ENCODE measurements at regions not wholly inside any gene's neighbourhood (a gene's known extent, or its start where the extent isn't known, plus 50 kb on each side); places are given as distances from the start of the nearest gene placed in this dataset.

DNA sequence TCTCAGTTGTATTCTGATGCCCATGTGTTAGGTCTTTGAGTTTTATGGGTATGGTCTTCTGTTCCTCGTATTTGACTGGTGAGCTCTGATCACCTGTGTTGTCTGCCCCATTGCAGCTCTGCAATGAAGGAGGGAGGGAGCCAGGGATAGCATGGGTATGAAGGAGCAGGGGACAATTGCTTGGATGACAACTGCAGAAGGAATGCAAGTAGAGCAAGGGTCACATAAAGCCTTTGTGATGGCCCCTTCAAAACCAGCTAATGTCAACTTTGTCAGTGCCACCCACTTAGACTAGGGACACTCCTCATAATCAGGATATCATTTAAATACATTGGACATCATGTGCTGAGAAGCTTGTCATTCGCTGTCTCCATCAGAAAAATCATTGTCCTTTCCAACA lies 152.7 kb upstream of the MAF start:
- Mint-ChIP-seq H3K36me3 (peaks cover 8% of the 10 kb centered on the region; the same call in 1 of the 2 replicates), H3K4me3 (no peak overlapping the region), H3K9me3 (peaks cover 33% of the 10 kb centered on the region), H3K4me1 (peaks cover 4% of the 10 kb centered on the region), H3K27ac (no peak overlapping the region), H3K27me3 (ENCODE audit: low read depth) (no peaks in the 10 kb centered on the region)
- TF ChIP-seq CDX4 (CRISPR knock-in tag; IDR thresholded peaks at IDR 0.05; ENCODE audit: borderline replicate concordance) (no peak), SOX15 (CRISPR knock-in tag; IDR thresholded peaks at IDR 0.05) (no peak), PRRX2 (CRISPR knock-in tag; IDR thresholded peaks at IDR 0.05) (no peak), ELF4 (CRISPR knock-in tag; IDR thresholded peaks at IDR 0.05; ENCODE audit: low read depth) (no peak), USF2 (CRISPR knock-in tag; IDR thresholded peaks at IDR 0.05) (no peak)
- ATAC-seq = no peak
- POLR2A ChIA-PET = no interaction called here
- CTCF ChIA-PET = interaction anchor here (1.1 kb wide), 1 partner anchor 14 kb away, joined by 3 read pairs; no protein-coding TSS in a partner anchor
- no peak for DNase-seq (ENCODE audit: low spot score)

DNA sequence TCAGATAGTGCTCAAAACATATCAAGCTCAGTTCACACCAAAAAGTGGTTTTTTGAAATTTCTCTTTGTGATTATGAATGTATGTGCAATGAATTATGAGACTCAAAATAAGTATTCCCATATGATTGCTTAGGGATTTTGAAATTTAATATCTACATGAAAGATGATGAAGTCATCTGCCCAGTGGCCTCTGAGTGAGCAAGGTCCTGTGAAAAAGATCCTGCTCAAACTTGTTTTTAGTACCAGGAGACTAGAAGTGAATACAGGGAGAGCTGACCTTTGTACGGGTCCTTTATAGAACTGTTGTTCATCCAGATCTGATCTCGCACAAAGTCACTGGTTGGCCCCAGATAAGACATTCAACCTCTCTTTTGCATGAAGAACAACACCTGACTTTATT lies 151.9 kb upstream of the MAF start:
- H3K27me3 Mint-ChIP-seq (ENCODE audit: low read depth) = no peaks in the 10 kb centered on the region
- H3K27ac Mint-ChIP-seq = no peak overlapping the region
- peaks cover 4% of the 10 kb centered on the region for H3K4me1 Mint-ChIP-seq
- ATAC-seq (no peak), DNase-seq (ENCODE audit: low spot score) (no peak)
- CTCF ChIA-PET = no interaction called here
- H3K36me3 Mint-ChIP-seq = peaks cover 8% of the 10 kb centered on the region; the same call in 1 of the 2 replicates
- POLR2A ChIA-PET = no interaction called here
- H3K9me3 Mint-ChIP-seq = peaks cover 33% of the 10 kb centered on the region
- H3K4me3 Mint-ChIP-seq = no peak overlapping the region
- TF ChIP-seq GTF2I (CRISPR knock-in tag; conservative IDR thresholded peaks at IDR 0.05) = no peak
- TF ChIP-seq ZNF396 (CRISPR knock-in tag; IDR thresholded peaks at IDR 0.05; ENCODE audit: borderline replicate concordance) = no peak
- no peak for TF ChIP-seq ZNF317 (CRISPR knock-in tag; IDR thresholded peaks at IDR 0.05; ENCODE audit: borderline replicate concordance, low read depth)
- TF ChIP-seq, protein P1, sequence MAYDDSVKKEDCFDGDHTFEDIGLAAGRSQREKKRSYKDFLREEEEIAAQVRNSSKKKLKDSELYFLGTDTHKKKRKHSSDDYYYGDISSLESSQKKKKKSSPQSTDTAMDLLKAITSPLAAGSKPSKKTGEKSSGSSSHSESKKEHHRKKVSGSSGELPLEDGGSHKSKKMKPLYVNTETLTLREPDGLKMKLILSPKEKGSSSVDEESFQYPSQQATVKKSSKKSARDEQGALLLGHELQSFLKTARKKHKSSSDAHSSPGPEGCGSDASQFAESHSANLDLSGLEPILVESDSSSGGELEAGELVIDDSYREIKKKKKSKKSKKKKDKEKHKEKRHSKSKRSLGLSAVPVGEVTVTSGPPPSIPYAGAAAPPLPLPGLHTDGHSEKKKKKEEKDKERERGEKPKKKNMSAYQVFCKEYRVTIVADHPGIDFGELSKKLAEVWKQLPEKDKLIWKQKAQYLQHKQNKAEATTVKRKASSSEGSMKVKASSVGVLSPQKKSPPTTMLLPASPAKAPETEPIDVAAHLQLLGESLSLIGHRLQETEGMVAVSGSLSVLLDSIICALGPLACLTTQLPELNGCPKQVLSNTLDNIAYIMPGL (CRISPR knock-in tag; IDR thresholded peaks at IDR 0.05) = no peak
- TF ChIP-seq, protein P2, sequence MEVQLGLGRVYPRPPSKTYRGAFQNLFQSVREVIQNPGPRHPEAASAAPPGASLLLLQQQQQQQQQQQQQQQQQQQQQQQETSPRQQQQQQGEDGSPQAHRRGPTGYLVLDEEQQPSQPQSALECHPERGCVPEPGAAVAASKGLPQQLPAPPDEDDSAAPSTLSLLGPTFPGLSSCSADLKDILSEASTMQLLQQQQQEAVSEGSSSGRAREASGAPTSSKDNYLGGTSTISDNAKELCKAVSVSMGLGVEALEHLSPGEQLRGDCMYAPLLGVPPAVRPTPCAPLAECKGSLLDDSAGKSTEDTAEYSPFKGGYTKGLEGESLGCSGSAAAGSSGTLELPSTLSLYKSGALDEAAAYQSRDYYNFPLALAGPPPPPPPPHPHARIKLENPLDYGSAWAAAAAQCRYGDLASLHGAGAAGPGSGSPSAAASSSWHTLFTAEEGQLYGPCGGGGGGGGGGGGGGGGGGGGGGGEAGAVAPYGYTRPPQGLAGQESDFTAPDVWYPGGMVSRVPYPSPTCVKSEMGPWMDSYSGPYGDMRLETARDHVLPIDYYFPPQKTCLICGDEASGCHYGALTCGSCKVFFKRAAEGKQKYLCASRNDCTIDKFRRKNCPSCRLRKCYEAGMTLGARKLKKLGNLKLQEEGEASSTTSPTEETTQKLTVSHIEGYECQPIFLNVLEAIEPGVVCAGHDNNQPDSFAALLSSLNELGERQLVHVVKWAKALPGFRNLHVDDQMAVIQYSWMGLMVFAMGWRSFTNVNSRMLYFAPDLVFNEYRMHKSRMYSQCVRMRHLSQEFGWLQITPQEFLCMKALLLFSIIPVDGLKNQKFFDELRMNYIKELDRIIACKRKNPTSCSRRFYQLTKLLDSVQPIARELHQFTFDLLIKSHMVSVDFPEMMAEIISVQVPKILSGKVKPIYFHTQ (CRISPR knock-in tag; IDR thresholded peaks at IDR 0.05) = no peak
- no peak for TF ChIP-seq E2F5 (CRISPR knock-in tag; IDR thresholded peaks at IDR 0.05)
- no peak for TF ChIP-seq NFYB (CRISPR knock-in tag; conservative IDR thresholded peaks at IDR 0.05; ENCODE audit: low read depth)
- no peak for TF ChIP-seq PREB (CRISPR knock-in tag; IDR thresholded peaks at IDR 0.05; ENCODE audit: borderline replicate concordance)
- TF ChIP-seq SOX15 (CRISPR knock-in tag; IDR thresholded peaks at IDR 0.05) = no peak
- no peak for TF ChIP-seq NR1H2 (CRISPR knock-in tag; IDR thresholded peaks at IDR 0.05)
- TF ChIP-seq ETV6 (CRISPR knock-in tag; IDR thresholded peaks at IDR 0.05) = no peak
- no peak for TF ChIP-seq RELA (CRISPR knock-in tag; IDR thresholded peaks at IDR 0.05; ENCODE audit: borderline replicate concordance)
- no peak for TF ChIP-seq IRF1 (CRISPR knock-in tag; IDR thresholded peaks at IDR 0.05)

All from WTC11 (cell line).